Body of pancreas (tissue), 4 donors: ENCODE measurements at regions not wholly inside any gene's neighbourhood (a gene's known extent, or its start where the extent isn't known, plus 50 kb on each side); places are given as distances from the start of the nearest gene placed in this dataset.

Experiments used
- CTCF ChIP-seq, 7 experiments: fragments of 450-650 bp in 4 of 7; fragments of 200-600 bp in 3 of 7; sonication (generic) in 3 of 7; IDR thresholded peaks; one replicate each; pipeline ENCODE4 v1.5.1; 2016 to 2019; ENCODE audit warnings: antibody characterized with exemption in 7 of 7
- POLR2A ChIP-seq, 3 donors: fragments of 450-650 bp; IDR thresholded peaks; one replicate each; pipeline ENCODE4 v1.6.1; 2016; ENCODE audit warnings: antibody characterized with exemption in 3 of 3, mild to moderate bottlenecking in 2 of 3

GRCh38 chr1:34370748-34371147 is 194.0 kb downstream of the C1orf94 start:
- TF ChIP-seq CTCF (IDR thresholded peaks at IDR 0.05) (no peak), POLR2A (IDR thresholded peaks at IDR 0.05) (no peak)
